A549 (cell line): ENCODE measurements at regions not wholly inside any gene's neighbourhood (a gene's known extent, or its start where the extent isn't known, plus 50 kb on each side); places are given as distances from the start of the nearest gene placed in this dataset.

Source experiments
- ATAC-seq, 2 experiments: fragments of 200-7000 bp in 1 of 2; fragments of >200 bp in 1 of 2; cut with Nextera tagmentation in 1 of 2; cut with Tn5 transposase in 1 of 2; 3 replicates each; pipeline versions ENCODE4 v1.8.0 to v1.9.1; 2018 to 2020; ENCODE audit warnings: mild to moderate bottlenecking in 1 of 2, moderate library complexity in 1 of 2
- CTCF ChIA-PET: fragments of 300-600 bp; sonication (Branson Sonifier 250); formaldehyde crosslinking; extraction: SDS; loops from one replicate; lab custom pipeline; 2021; ENCODE audit warnings: antibody characterized with exemption, inconsistent platforms; lab: Yijun Ruan, JAX
- POLR2A ChIA-PET: fragments of 350-600 bp; formaldehyde crosslinking; extraction: SDS; loops from one replicate; lab custom pipeline; 2021; ENCODE audit warnings: antibody characterized with exemption, inconsistent platforms; lab: Yijun Ruan, JAX
- DNase-seq, 2 experiments: peaks; one replicate each; pipeline versions ENCODE4 v3.0.0 to v3.0.0-alpha.2; 2011 to 2016; ENCODE audit warnings: low read depth in 1 of 2, low spot score in 1 of 2
- FAIRE-seq: peaks from 2 replicates; lab custom pipeline; 2011; peaks lifted over from hg19 to GRCh38; lab: Jason Lieb, UNC
- H3K27ac ChIP-seq, 2 experiments: fragments of >200 bp; sonication (Bioruptor Twin); formaldehyde crosslinking; 3 replicates each; pipeline ENCODE4 v1.5.1; 2016 to 2017
- H3K4me1 ChIP-seq: fragments of >200 bp; sonication (Bioruptor Twin); formaldehyde crosslinking; 3 replicates; pipeline ENCODE4 v1.6.1; 2016
- H3K4me2 ChIP-seq: fragments of >200 bp; sonication (Bioruptor Twin); formaldehyde crosslinking; 3 replicates; pipeline ENCODE4 v1.6.1; 2016
- H3K4me3 ChIP-seq: fragments of >200 bp; sonication (Bioruptor Twin); formaldehyde crosslinking; 3 replicates; pipeline ENCODE4 v1.5.1; 2016
- H3K9me3 ChIP-seq: fragments of >200 bp; sonication (Bioruptor Twin); formaldehyde crosslinking; 3 replicates; pipeline ENCODE4 v1.6.1; 2016
- ATOH8 ChIP-seq: fragments of 250-450 bp; sonication (Bioruptor Pico); IDR thresholded peaks from 2 replicates; pipeline ENCODE4 v1.5.0; 2020; ENCODE audit warnings: low read depth, mild to moderate bottlenecking, moderate library complexity
- CBX8 ChIP-seq: fragments of 200-600 bp; sonication (generic); IDR thresholded peaks from 2 replicates; pipeline ENCODE4 v1.6.1; 2016
- CEBPB ChIP-seq, 2 experiments: fragments of >200 bp in 1 of 2; sonication (Bioruptor Twin) in 1 of 2; formaldehyde crosslinking in 1 of 2; IDR thresholded peaks; 2 replicates each; pipeline ENCODE4 v1.6.1; 2012 to 2016
- CTCF ChIP-seq: fragments of >200 bp; sonication (Bioruptor Twin); formaldehyde crosslinking; IDR thresholded peaks from 3 replicates; pipeline ENCODE4 v1.5.1; 2016
- EHF ChIP-seq: fragments of 250-450 bp; sonication (Bioruptor Pico); IDR thresholded peaks from 2 replicates; pipeline ENCODE4 v1.5.0; 2020; ENCODE audit warnings: mild to moderate bottlenecking
- ELK1 ChIP-seq: fragments of 150-350 bp; IDR thresholded peaks from 2 replicates; pipeline ENCODE4 v1.6.1; 2014; ENCODE audit warnings: low read depth, mild to moderate bottlenecking, low read length
- FOSL2 ChIP-seq, 2 experiments: fragments of 450-650 bp in 1 of 2; fragments of >200 bp in 1 of 2; sonication (Bioruptor Twin) in 1 of 2; formaldehyde crosslinking; IDR thresholded peaks; 2 replicates each; pipeline versions ENCODE4 v1.5.0 to v1.6.1; 2016 to 2020; ENCODE audit warnings: mild to moderate bottlenecking in 1 of 2, moderate library complexity in 1 of 2
- HDAC2 ChIP-seq: fragments of 200-600 bp; sonication (generic); IDR thresholded peaks from 2 replicates; pipeline ENCODE4 v1.6.1; 2016
- HEYL ChIP-seq: fragments of 250-450 bp; sonication (Bioruptor Pico); IDR thresholded peaks from 2 replicates; pipeline ENCODE4 v1.8.0; 2021; ENCODE audit warnings: mild to moderate bottlenecking, moderate library complexity
- HOXB5 ChIP-seq: fragments of 250-450 bp; sonication (Bioruptor Pico); IDR thresholded peaks from 2 replicates; pipeline ENCODE4 v1.5.0; 2020; ENCODE audit warnings: mild to moderate bottlenecking, moderate library complexity
- MAX ChIP-seq: IDR thresholded peaks from 2 replicates; pipeline ENCODE4 v1.6.1; 2012
- MYC ChIP-seq: IDR thresholded peaks from 2 replicates; pipeline ENCODE4 v1.6.1; 2012; ENCODE audit warnings: mild to moderate bottlenecking, inconsistent platforms, low read length, improper control_type of control experiment, borderline replicate concordance
- NPAS2 ChIP-seq: fragments of 250-450 bp; sonication (Bioruptor Pico); IDR thresholded peaks from 2 replicates; pipeline ENCODE4 v1.8.0; 2022; ENCODE audit warnings: mild to moderate bottlenecking, moderate library complexity, borderline replicate concordance
- PHF8 ChIP-seq: fragments of 200-600 bp; sonication (generic); IDR thresholded peaks from 2 replicates; pipeline ENCODE4 v1.6.1; 2016; ENCODE audit warnings: low read depth, mild to moderate bottlenecking, antibody characterized with exemption, moderate library complexity, borderline replicate concordance
- POLR2AphosphoS2 ChIP-seq: conservative IDR thresholded peaks from 2 replicates; pipeline ENCODE4 v1.6.1; 2012; ENCODE audit warnings: low read length, improper control_type of control experiment, inconsistent platforms
- RARB ChIP-seq: fragments of 250-450 bp; sonication (Bioruptor Pico); IDR thresholded peaks from 2 replicates; pipeline ENCODE4 v1.8.0; 2021; ENCODE audit warnings: mild to moderate bottlenecking, moderate library complexity
- REST ChIP-seq: fragments of 200-600 bp; sonication (generic); IDR thresholded peaks from 2 replicates; pipeline ENCODE4 v1.6.1; 2016; ENCODE audit warnings: antibody characterized with exemption, mild to moderate bottlenecking, moderate library complexity
- RFX5 ChIP-seq: fragments of 450-650 bp; IDR thresholded peaks from 2 replicates; pipeline ENCODE4 v1.7.1; 2014; ENCODE audit warnings: antibody characterized with exemption, mild to moderate bottlenecking, moderate library complexity
- SMC3 ChIP-seq: fragments of >200 bp; sonication (Bioruptor Twin); formaldehyde crosslinking; IDR thresholded peaks from 3 replicates; pipeline ENCODE4 v1.6.1; 2018; ENCODE audit warnings: inconsistent platforms
- SREBF2 ChIP-seq: fragments of 450-650 bp; IDR thresholded peaks from 2 replicates; pipeline ENCODE4 v1.6.1; 2014; ENCODE audit warnings: mild to moderate bottlenecking, moderate library complexity
- WGBS: methylation state at CpG from one replicate; pipeline ENCODE4 v1.1.6; 2017; ENCODE audit errors: missing lambda C conversion rate; 5-methylcytosine and 5-hydroxymethylcytosine counted together

GRCh38 chr5:66354422-66354821, 210.3 kb downstream of the SREK1 start (continued):
- TF ChIP-seq REST, result no peak
- TF ChIP-seq MAX, result no peak

- no peak for TF ChIP-seq HDAC2
- no peak for TF ChIP-seq MYC
- TF ChIP-seq ATOH8, result no peak
- no peak for TF ChIP-seq HOXB5 (CRISPR knock-in tag)
- TF ChIP-seq POLR2AphosphoS2, result no peak
- no peak for TF ChIP-seq NPAS2 (CRISPR knock-in tag)
- no peak for TF ChIP-seq RFX5
- TF ChIP-seq SREBF2, result no peak
- TF ChIP-seq HEYL (CRISPR knock-in tag), result no peak
- no peak for TF ChIP-seq EHF (CRISPR knock-in tag)
- TF ChIP-seq, all 56 proteins: peak for 0
- no peaks in the 10 kb centered on the region for H3K9me3 ChIP-seq
- no peak for FAIRE-seq
- no peak overlapping the region for H3K27ac ChIP-seq
- WGBS, result 14% methylated on average over 3 of the region's 3 CpGs
- H3K4me2 ChIP-seq, result no peak overlapping the region
- CTCF ChIA-PET, result no interaction called here
- no peak for DNase-seq
- ATAC-seq, result no peak
- POLR2A ChIA-PET, result no interaction called here
- no peak overlapping the region for H3K4me3 ChIP-seq
- H3K4me1 ChIP-seq, result no peaks in the 10 kb centered on the region
Observed at GRCh38 chr5:66356011-66356565, 212.0 kb downstream of the SREK1 start.

GRCh38 chr5:66358741-66359140, 214.6 kb downstream of the SREK1 start:
- H3K4me3 ChIP-seq, result no peak overlapping the region
- H3K27ac ChIP-seq, result no peak overlapping the region
- POLR2A ChIA-PET, result no interaction called here
- TF ChIP-seq CBX8 (no peak), PHF8 (no peak), CEBPB (IDR thresholded peaks at IDR 0.05) (no peak), SMC3 (no peak), RARB (CRISPR knock-in tag) (no peak), ELK1 (no peak), FOSL2 (IDR thresholded peaks at IDR 0.05) (no peak), FOSL2 (CRISPR knock-in tag; IDR thresholded peaks at IDR 0.05) (no peak), REST (no peak), CTCF (no peak)
- FAIRE-seq, result no peak
- CTCF ChIA-PET, result interaction anchor here (0.6 to 1.8 kb wide), 3 partner anchors 9 to 285 kb away, joined by 3 to 5 read pairs (median 4); no protein-coding TSS in a partner anchor
- no peak for DNase-seq
- no peaks in the 10 kb centered on the region for H3K4me1 ChIP-seq
- ATAC-seq, result no peak
- H3K4me2 ChIP-seq, result no peak overlapping the region
- 69% methylated on average over 3 of the region's 3 CpGs for WGBS
- H3K9me3 ChIP-seq, result no peaks in the 10 kb centered on the region
